OCI-LY7 (cell line): ENCODE measurements at regions not wholly inside any gene's neighbourhood (a gene's known extent, or its start where the extent isn't known, plus 50 kb on each side); places are given as distances from the start of the nearest gene placed in this dataset.

Experiments
- EZH2phosphoT487 ChIP-seq: fragments of 200-600 bp; sonication (generic); IDR thresholded peaks from 2 replicates; pipeline ENCODE4 v1.6.1; 2018; ENCODE audit warnings: low read depth, borderline replicate concordance, mild to moderate bottlenecking, mixed run types, antibody characterized with exemption, low read length, moderate library complexity, mixed read lengths
- TF ChIP-seq, protein P1 (sequence below): fragments of 200-600 bp; sonication (generic); conservative IDR thresholded peaks from 2 replicates; pipeline ENCODE4 v1.5.1; 2014; ENCODE audit warnings: mild to moderate bottlenecking, antibody characterized with exemption, low read length, moderate library complexity, mixed read lengths

- TF ChIP-seq, protein P1, sequence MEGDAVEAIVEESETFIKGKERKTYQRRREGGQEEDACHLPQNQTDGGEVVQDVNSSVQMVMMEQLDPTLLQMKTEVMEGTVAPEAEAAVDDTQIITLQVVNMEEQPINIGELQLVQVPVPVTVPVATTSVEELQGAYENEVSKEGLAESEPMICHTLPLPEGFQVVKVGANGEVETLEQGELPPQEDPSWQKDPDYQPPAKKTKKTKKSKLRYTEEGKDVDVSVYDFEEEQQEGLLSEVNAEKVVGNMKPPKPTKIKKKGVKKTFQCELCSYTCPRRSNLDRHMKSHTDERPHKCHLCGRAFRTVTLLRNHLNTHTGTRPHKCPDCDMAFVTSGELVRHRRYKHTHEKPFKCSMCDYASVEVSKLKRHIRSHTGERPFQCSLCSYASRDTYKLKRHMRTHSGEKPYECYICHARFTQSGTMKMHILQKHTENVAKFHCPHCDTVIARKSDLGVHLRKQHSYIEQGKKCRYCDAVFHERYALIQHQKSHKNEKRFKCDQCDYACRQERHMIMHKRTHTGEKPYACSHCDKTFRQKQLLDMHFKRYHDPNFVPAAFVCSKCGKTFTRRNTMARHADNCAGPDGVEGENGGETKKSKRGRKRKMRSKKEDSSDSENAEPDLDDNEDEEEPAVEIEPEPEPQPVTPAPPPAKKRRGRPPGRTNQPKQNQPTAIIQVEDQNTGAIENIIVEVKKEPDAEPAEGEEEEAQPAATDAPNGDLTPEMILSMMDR: no peak
- no peak for TF ChIP-seq EZH2phosphoT487
Measured at GRCh38 chr11:26849036-26849435, 127.2 kb upstream of the SLC5A12 start.
